HG02798 (cell line): ENCODE measurements at regions not wholly inside any gene's neighbourhood (a gene's known extent, or its start where the extent isn't known, plus 50 kb on each side); places are given as distances from the start of the nearest gene placed in this dataset.

Experiments
- ATAC-seq: cut with Tn5 transposase; IDR thresholded peaks from one replicate; pipeline ENCODE4 v1.9.1; 2021; ENCODE audit warnings: mild to moderate bottlenecking; ENCODE audit not compliant: unreplicated experiment, poor library complexity

- ATAC-seq: no peak
These were observed 94.9 kb downstream of the RASSF10 start for GRCh38 chr11:13103962-13104554.

DNA sequence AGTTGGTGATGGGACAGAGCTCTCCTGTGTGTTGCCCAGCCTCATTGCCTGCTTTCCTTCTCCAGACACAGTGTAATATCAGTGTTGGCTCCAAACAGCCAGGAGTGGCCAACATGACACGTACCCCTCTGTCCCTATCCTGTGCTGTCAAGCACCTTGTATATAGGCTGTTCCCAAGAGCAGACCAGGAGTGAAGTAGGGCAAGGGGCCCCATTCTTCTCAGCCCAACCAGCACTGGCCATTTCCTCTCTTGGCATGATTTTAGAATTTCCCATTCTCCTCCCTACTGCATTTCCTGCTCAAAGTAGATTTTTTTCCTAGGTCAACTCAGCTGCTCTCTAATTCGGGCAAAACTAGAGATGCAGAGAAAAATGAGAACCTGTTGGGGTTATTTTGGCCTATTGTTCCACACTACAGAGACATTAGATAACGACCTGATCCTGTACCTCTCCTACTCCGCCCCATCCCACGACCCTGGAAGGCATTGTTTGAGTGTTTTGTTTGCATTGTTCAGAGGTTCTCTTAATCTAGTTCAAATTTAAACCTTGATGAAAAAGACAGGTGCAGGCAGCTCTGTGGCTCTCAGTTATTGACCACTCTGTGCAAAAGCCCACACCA lies 95.6 kb downstream of the RASSF10 start:
- no peak for ATAC-seq

DNA sequence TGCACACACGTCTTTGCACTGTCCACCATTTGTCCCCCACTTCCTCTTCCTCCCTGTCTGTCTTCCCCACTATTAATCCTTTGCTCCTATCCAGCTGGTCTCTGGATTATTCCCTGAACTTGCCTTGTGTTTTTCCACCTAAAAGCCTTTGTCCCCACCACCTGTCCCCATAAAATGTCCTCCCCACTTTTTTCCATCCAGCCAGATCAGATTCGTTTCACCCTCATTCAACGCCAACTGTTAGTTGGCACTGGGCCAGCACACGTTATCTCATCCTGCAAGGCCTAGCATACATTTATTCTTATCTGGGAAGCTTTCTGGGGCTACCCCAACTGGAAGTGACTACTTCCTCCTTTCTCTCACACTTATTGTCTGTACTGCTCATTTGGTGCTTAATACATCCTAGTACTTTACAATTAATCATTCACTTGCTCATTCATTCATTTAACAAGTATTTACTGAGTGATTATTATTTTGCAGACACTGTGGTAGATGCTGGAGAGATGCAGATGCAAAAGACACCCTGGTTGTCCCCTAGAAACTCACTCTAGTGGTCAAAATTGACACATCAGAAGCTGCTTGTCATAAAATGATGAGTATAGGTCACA lies 96.2 kb downstream of the RASSF10 start:
- ATAC-seq: peak; percentile 50

GRCh38 chr11:13107544-13108044 lies 98.5 kb downstream of the RASSF10 start:
- no peak for ATAC-seq

DNA sequence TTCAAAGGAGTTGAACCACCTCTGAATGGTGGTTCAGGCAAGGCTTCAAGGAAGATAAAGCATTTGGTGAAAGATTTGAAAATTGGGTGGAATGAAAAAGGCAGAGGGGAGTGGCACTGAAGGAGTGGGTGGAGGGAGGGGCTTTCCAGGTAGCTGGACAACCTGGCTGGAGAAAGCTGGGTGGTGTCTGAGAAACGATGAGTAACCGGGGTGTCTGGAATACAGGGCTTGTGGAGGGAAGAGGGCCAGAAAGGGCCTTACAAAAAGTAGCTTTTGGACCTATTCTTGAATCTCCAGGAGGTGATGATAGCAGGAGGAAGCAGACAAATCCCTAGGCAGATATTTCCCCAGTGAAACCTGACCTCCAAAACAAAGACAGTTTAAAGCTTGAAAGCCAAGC lies 99.3 kb downstream of the RASSF10 start:
- ATAC-seq: no peak

DNA sequence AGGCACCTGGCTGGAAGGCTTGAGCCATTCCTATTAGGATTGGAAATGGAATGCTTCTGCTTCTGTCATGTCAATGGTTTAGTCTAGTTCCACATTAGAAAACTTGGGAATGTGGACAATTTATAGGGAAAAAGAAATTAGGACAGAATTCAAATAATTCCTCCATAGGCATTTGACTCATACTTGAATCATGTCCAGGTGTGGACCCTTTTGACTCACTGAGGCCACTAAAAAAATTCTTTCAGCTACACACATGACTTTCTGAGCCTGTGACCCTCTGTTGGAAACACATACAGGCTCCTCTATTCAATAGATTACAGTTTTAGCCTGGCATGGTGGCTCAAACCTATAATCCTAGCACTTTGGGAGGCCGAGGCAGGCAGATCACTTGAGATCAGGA lies 100.5 kb downstream of the RASSF10 start:
- ATAC-seq: no peak

GRCh38 chr11:13110145-13110544 lies 101.0 kb downstream of the RASSF10 start:
- no peak for ATAC-seq

DNA sequence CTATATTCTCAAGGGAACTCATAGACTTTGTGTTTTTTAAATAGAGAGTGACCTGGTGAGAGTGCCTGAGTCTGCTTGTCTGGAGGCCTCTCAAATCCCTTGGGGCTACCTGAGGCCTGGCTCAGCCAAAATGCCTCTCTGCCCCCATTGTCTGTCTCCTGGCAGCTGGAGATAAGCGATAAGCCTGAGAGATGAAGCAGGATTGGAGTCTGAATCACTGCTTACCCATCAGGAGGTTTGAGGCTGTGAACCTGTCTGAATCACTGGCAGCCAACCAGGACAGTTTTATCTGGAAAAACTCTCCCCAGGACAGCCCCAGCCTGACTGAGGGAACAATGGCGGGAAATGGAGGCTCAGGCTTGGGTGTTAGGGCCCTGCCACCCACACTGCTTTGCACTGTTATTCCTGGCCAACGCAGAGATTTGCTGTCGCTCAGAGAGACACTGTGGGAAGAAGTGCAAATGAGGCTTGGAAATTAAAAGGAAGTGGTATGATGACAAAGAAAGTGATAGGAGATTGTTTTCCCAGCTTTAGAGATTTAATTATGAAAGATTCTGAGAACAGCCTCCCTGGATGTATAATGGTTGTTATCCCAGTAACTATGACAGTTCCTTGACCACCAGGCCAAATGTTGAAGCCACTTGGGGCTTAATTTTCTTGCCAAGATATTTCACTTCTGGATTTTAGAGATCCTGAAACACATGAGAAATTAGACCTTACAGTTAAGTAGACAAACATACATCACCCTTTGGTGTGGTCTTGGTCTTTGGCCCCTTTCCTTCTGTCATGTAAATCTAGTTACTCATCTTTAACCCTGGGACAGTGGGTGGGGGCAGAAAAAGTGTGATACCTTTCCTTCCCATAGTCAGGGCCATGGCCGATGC lies 102.1 kb downstream of the RASSF10 start:
- peak; percentile 28 for ATAC-seq

- peak; percentile 37 for ATAC-seq
These were observed 102.7 kb downstream of the RASSF10 start for GRCh38 chr11:13111813-13112130.

DNA sequence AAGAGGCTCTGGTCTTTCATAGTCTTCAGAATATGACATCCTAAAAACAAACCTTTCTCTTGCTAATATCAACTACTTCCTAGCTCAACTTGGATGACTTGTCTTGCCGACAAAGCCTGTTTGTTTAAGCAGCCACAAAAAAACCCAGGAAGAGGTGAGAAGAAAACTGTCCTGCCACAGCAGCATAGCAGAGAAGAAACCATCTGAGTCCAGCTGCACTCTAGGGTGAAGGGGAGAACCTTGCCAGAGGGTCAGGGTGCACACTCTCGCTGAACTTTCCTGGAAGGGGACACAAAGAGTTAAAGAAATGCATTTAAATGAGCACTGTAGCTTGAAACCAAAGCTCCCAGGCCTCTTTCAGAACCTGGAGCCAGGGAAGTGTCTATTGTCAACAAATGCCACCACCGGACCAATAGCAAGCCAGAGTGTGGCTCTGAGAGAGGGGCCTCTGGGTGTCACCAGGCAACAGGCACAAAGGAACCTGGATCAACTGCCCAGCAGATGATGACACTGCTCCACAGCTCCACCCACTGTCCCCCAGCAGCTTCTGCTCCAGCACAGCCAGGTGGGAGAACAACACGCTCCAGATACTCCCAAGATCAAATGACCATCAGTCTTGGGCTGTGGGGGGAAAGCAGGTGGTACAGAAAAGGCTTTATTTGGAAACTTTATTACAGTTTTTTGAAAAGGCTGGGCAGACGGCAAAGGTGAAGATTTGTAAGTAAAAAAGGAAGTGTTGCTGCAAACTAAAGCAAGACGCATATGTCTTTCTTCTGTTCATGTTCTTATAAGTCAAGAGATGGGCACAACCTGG lies 105.7 kb downstream of the RASSF10 start:
- ATAC-seq: no peak

DNA sequence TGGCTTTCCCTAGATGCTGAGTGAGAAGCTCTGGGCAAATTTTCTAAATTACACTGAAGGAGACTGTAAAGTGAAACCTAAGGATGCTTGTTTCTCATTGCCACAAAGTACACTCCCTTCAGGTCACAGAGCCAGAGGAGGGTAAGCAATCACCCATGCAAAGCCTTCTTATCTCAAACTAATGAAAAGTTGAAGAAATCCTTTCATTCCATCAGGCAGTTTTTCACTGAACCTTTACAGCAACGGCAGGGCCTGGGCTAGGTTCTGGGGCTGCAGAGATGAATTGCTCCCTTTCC lies 106.2 kb downstream of the RASSF10 start:
- ATAC-seq: no peak

DNA sequence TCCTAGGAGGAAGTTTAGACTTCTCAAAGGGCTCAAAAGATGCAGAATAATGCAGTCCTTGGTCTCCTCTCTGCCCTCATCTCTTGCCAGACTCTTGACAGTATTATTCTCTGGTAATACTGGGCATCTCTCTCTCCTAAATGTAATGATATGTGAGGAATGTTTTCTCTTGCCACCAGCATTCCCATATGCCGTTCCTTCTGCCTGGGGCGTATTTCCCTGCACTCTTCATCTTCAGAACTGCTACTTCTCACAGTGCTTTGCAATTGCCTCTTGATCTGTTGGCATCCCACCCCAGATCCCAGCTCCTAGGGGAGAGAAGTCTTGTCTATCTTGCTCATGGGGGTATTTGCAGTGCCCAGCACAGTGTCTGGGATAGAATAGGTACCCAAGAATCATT lies 107.4 kb downstream of the RASSF10 start:
- ATAC-seq: no peak

DNA sequence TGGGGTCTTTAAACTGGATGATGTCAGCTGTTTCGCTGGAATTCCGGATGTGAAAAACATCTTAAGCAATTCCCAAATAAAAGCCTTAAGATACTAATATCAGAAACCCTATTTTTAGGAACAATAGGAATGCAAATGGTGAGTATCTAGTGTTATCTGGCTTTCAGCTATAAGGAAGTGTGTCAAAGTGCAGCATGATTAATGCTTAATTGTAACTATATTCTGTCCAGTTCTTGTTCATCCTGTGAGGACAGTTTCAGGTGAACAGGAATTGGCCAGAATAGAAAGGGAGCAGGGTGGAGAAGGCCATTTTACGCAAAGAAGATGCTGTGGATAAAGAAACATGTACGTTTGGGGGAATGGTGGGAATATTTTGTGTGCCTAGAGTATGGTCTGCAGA lies 108.2 kb downstream of the RASSF10 start:
- no peak for ATAC-seq

DNA sequence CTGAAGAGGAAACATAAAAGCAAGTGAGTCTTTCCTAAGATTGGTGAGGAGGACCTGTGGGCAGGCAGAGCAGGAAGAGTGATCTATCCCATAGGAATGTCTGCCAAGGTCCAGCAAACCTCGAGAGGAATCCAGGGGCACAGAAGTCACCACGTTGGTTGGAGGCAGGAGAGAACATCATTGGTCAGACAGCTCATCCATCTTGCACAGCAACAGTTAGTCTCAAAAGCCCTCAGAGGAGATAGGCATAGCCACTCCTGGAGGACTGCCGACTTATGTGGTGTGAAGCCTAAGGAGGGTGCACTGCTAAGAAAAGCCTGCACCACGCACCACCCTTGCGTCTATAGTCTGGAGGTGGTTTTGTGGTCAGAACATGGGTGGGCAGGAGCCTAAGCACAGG lies 109.1 kb downstream of the RASSF10 start:
- ATAC-seq: no peak

- ATAC-seq: no peak
These were observed 109.5 kb downstream of the RASSF10 start for GRCh38 chr11:13118650-13119049.

GRCh38 chr11:13119361-13119760 lies 110.2 kb downstream of the RASSF10 start:
- no peak for ATAC-seq

- ATAC-seq: no peak
These were observed 110.9 kb downstream of the RASSF10 start for GRCh38 chr11:13119941-13120520.

- no peak for ATAC-seq
These were observed 111.6 kb downstream of the RASSF10 start for GRCh38 chr11:13120691-13121090.

GRCh38 chr11:13126430-13126829 lies 117.3 kb downstream of the RASSF10 start:
- no peak for ATAC-seq

DNA sequence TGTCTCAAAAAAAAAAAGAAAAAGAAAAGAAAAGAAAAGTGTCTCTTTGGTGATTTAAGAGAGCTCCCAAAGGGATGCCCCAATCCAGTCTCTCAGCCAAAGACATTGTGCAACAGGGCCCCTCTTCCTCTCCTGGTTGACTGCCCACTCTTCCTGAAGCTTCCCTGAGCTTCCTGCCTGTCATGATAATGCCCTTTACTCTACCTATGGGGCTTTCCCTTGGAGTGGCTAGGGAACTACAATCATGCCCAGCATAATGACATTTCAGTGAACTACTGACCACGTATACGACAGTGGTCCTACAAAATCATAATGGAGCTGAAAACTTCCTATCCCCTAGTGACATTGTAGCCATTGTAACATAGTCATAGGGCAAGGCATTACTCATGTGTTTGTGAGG lies 118.0 kb downstream of the RASSF10 start:
- no peak for ATAC-seq
